SK-N-SH treated with all-trans-retinoic acid at 6 μM for 48 hours (cell line): ENCODE measurements at regions not wholly inside any gene's neighbourhood (a gene's known extent, or its start where the extent isn't known, plus 50 kb on each side); places are given as distances from the start of the nearest gene placed in this dataset.

Experiments used
- GLIS3 ChIP-seq: fragments of 250-450 bp; sonication (Bioruptor Pico); IDR thresholded peaks from 2 replicates; pipeline ENCODE4 v1.5.0; 2020; ENCODE audit warnings: mild to moderate bottlenecking, moderate library complexity
- PATZ1 ChIP-seq: fragments of 250-450 bp; sonication (Bioruptor Pico); IDR thresholded peaks from 2 replicates; pipeline ENCODE4 v1.8.0; 2020; ENCODE audit warnings: mild to moderate bottlenecking, moderate library complexity, borderline replicate concordance
- ZFP3 ChIP-seq: fragments of 250-450 bp; sonication (Bioruptor Pico); IDR thresholded peaks from 2 replicates; pipeline ENCODE4 v1.5.0; 2020; ENCODE audit warnings: mild to moderate bottlenecking, moderate library complexity
- ZNF565 ChIP-seq: fragments of 450-650 bp; formaldehyde crosslinking; conservative IDR thresholded peaks from 2 replicates; pipeline ENCODE4 v1.5.0; 2020; ENCODE audit warnings: low read depth, mild to moderate bottlenecking, moderate library complexity
- ZNF8 ChIP-seq: fragments of 450-650 bp; formaldehyde crosslinking; IDR thresholded peaks from 2 replicates; pipeline ENCODE4 v1.5.0; 2020; ENCODE audit warnings: mild to moderate bottlenecking, moderate library complexity
- TF ChIP-seq, protein P1 (sequence below): fragments of 250-450 bp; sonication (Bioruptor Pico); IDR thresholded peaks from 2 replicates; pipeline ENCODE4 v1.5.1; 2021; ENCODE audit warnings: mild to moderate bottlenecking, moderate library complexity

- TF ChIP-seq GLIS3 (CRISPR knock-in tag) (no peak), PATZ1 (no peak), ZNF8 (CRISPR knock-in tag) (no peak), ZNF565 (no peak), ZFP3 (CRISPR knock-in tag) (no peak)
- TF ChIP-seq, protein P1, sequence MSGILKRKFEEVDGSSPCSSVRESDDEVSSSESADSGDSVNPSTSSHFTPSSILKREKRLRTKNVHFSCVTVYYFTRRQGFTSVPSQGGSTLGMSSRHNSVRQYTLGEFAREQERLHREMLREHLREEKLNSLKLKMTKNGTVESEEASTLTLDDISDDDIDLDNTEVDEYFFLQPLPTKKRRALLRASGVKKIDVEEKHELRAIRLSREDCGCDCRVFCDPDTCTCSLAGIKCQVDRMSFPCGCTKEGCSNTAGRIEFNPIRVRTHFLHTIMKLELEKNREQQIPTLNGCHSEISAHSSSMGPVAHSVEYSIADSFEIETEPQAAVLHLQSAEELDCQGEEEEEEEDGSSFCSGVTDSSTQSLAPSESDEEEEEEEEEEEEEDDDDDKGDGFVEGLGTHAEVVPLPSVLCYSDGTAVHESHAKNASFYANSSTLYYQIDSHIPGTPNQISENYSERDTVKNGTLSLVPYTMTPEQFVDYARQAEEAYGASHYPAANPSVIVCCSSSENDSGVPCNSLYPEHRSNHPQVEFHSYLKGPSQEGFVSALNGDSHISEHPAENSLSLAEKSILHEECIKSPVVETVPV: no peak
Measured at GRCh38 chr16:63349961-63350360, 1313.7 kb upstream of the CDH8 start.
